ENCODE measurements at regions not wholly inside any gene's neighbourhood (a gene's known extent, or its start where the extent isn't known, plus 50 kb on each side); places are given as distances from the start of the nearest gene placed in this dataset.

DNA sequence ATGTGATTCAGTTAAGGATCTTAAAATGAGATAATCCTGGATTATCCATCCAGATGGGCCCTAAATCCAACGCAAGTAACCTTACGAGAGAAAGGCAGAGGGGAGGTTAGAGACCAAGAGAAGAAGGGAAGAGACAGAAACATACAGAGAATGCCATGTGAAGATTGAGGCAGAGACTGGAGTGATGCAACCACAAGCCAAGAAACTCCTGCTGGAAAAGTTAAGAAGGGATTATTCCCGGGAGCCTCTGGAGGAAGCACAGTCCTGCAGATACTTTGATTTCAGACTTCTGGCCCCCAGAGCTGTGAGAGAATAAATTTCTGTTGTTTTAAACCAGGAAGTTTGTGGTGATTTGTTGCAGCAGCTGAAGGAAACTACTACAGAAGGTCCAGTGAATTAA is 992.7 kb downstream of the BCL11A start:
- TF ChIP-seq POLR2AphosphoS5 (IDR thresholded peaks at IDR 0.05) (no peak), EP300 (conservative IDR thresholded peaks at IDR 0.05; ENCODE audit: poor library complexity, severe bottlenecking) (no peak), RAD21 (conservative IDR thresholded peaks at IDR 0.05) (no peak), TAF1 (IDR thresholded peaks at IDR 0.05; ENCODE audit: low read depth) (no peak), EZH2 (IDR thresholded peaks at IDR 0.05; ENCODE audit: borderline replicate concordance, insufficient read depth, low read length, poor library complexity, severe bottlenecking) (no peak)
- Histone ChIP-seq H3K79me2 (replicated peaks; ENCODE audit: insufficient read depth, low read length) (no peaks in the 10 kb centered on the region), H3K27me3 (ENCODE audit: insufficient read depth, low read depth, low read length) (no peaks in the 10 kb centered on the region), H3K4me3 (ENCODE audit: low read length) (no peak overlapping the region), H2AFZ (ENCODE audit: low read depth, low read length) (no peak overlapping the region), H3K9ac (ENCODE audit: low read length) (no peak overlapping the region), H3K36me3 (ENCODE audit: insufficient read depth, low read length) (no peaks in the 10 kb centered on the region), H4K20me1 (ENCODE audit: insufficient read depth) (no peaks in the 10 kb centered on the region), H3K9me3 (ENCODE audit: low read length) (no peaks in the 10 kb centered on the region), H3K9me2 (ENCODE audit: insufficient read depth, low read length) (no peaks in the 10 kb centered on the region), H3K27ac (ENCODE audit: low read length) (no peak overlapping the region), H3K4me2 (ENCODE audit: low read length) (no peak overlapping the region), H3F3A (ENCODE audit: insufficient read depth, low read length, poor library complexity, severe bottlenecking) (no peaks in the 10 kb centered on the region)

DNA sequence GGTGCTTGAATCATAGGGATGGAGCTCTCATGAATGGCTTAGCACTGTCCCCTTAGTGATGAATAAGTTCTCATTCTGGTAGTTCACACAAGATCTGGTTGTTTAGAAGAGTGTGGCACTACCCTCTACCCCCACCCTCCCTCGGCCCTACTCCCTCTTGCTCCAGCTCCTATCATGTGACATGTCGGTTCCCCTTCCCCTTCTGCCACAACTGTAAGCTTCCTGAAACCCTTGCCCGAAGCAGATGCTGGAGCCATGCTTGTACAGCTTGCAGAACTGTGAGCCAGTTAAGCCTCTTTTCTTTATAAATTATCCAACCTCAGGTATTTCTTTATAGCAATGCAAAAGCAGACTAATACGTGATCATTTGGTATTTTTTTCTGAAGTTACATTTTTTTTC is 1012.6 kb downstream of the BCL11A start:
- TF ChIP-seq TAF1 (IDR thresholded peaks at IDR 0.05; ENCODE audit: low read depth) = no peak
- TF ChIP-seq, protein P1, sequence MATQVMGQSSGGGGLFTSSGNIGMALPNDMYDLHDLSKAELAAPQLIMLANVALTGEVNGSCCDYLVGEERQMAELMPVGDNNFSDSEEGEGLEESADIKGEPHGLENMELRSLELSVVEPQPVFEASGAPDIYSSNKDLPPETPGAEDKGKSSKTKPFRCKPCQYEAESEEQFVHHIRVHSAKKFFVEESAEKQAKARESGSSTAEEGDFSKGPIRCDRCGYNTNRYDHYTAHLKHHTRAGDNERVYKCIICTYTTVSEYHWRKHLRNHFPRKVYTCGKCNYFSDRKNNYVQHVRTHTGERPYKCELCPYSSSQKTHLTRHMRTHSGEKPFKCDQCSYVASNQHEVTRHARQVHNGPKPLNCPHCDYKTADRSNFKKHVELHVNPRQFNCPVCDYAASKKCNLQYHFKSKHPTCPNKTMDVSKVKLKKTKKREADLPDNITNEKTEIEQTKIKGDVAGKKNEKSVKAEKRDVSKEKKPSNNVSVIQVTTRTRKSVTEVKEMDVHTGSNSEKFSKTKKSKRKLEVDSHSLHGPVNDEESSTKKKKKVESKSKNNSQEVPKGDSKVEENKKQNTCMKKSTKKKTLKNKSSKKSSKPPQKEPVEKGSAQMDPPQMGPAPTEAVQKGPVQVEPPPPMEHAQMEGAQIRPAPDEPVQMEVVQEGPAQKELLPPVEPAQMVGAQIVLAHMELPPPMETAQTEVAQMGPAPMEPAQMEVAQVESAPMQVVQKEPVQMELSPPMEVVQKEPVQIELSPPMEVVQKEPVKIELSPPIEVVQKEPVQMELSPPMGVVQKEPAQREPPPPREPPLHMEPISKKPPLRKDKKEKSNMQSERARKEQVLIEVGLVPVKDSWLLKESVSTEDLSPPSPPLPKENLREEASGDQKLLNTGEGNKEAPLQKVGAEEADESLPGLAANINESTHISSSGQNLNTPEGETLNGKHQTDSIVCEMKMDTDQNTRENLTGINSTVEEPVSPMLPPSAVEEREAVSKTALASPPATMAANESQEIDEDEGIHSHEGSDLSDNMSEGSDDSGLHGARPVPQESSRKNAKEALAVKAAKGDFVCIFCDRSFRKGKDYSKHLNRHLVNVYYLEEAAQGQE (IDR thresholded peaks at IDR 0.05; ENCODE audit: borderline replicate concordance) = no peak
- no peak for TF ChIP-seq POLR2AphosphoS5 (IDR thresholded peaks at IDR 0.05)
- no peak for TF ChIP-seq RAD21 (conservative IDR thresholded peaks at IDR 0.05)
- TF ChIP-seq SMC3 (conservative IDR thresholded peaks at IDR 0.05; ENCODE audit: poor library complexity) = no peak
- TF ChIP-seq, protein P2, sequence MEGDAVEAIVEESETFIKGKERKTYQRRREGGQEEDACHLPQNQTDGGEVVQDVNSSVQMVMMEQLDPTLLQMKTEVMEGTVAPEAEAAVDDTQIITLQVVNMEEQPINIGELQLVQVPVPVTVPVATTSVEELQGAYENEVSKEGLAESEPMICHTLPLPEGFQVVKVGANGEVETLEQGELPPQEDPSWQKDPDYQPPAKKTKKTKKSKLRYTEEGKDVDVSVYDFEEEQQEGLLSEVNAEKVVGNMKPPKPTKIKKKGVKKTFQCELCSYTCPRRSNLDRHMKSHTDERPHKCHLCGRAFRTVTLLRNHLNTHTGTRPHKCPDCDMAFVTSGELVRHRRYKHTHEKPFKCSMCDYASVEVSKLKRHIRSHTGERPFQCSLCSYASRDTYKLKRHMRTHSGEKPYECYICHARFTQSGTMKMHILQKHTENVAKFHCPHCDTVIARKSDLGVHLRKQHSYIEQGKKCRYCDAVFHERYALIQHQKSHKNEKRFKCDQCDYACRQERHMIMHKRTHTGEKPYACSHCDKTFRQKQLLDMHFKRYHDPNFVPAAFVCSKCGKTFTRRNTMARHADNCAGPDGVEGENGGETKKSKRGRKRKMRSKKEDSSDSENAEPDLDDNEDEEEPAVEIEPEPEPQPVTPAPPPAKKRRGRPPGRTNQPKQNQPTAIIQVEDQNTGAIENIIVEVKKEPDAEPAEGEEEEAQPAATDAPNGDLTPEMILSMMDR (IDR thresholded peaks at IDR 0.05; ENCODE audit: poor library complexity, severe bottlenecking) = no peak
- TF ChIP-seq EZH2 (IDR thresholded peaks at IDR 0.05; ENCODE audit: borderline replicate concordance, insufficient read depth, low read length, poor library complexity, severe bottlenecking) = no peak
- TF ChIP-seq EP300 (conservative IDR thresholded peaks at IDR 0.05; ENCODE audit: poor library complexity, severe bottlenecking) = no peak
- no peak for TF ChIP-seq MXI1 (conservative IDR thresholded peaks at IDR 0.05; ENCODE audit: poor library complexity, severe bottlenecking)

More for the DNA sequence above, 1012.6 kb downstream of the BCL11A start:
- Histone ChIP-seq H3K9ac (ENCODE audit: low read length) (no peak overlapping the region), H3K79me2 (replicated peaks; ENCODE audit: insufficient read depth, low read length) (no peaks in the 10 kb centered on the region), H3K27ac (ENCODE audit: low read length) (no peak overlapping the region), H3K36me3 (ENCODE audit: insufficient read depth, low read length) (no peaks in the 10 kb centered on the region), H3K9me3 (ENCODE audit: low read length) (no peaks in the 10 kb centered on the region), H3K4me2 (ENCODE audit: low read length) (no peak overlapping the region), H3K27me3 (ENCODE audit: insufficient read depth, low read depth, low read length) (no peaks in the 10 kb centered on the region), H4K20me1 (ENCODE audit: insufficient read depth) (no peaks in the 10 kb centered on the region), H3K4me3 (ENCODE audit: low read length) (no peak overlapping the region), H3K9me2 (ENCODE audit: insufficient read depth, low read length) (no peaks in the 10 kb centered on the region), H2AFZ (ENCODE audit: low read depth, low read length) (no peak overlapping the region), H3F3A (ENCODE audit: insufficient read depth, low read length, poor library complexity, severe bottlenecking) (no peaks in the 10 kb centered on the region)
